ENCODE measurements at regions not wholly inside any gene's neighbourhood (a gene's known extent, or its start where the extent isn't known, plus 50 kb on each side); places are given as distances from the start of the nearest gene placed in this dataset.
A peak's percentile ranks its signal among the peaks of the same experiment; 100 is the strongest.

GRCh38 chr5:86070719-86071118 is 547.0 kb upstream of the COX7C start:
- no peak for DNase-seq

- DNase-seq = no peak
Measured at GRCh38 chr5:86074297-86074696, 543.4 kb upstream of the COX7C start.

GRCh38 chr5:86075139-86075538 is 542.6 kb upstream of the COX7C start:
- no peak for DNase-seq

- DNase-seq = no peak
Measured at GRCh38 chr5:86095092-86095491, 522.6 kb upstream of the COX7C start.

DNA sequence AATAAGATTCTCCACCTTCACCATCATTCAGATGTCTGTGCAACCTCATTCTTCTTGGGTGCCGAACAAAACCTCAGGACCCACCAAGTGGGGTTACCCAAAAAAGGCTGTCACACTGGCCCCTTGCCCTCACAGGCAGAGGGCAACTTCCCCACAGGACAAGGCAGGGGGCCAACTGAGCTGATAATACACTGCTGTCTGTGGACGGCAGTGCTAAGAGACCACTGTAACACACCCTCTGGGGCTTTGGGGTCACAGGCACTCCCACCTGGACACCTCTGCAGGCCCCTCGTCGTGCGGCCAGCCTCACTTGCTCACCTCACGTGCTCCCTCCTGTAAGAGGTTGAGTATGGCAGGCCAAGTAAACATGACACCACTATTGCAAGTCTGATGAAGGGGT is 515.8 kb upstream of the COX7C start:
- DNase-seq = no peak

GRCh38 chr5:86108825-86109224 is 508.9 kb upstream of the COX7C start:
- DNase-seq = no peak

GRCh38 chr5:86112249-86112648 is 505.5 kb upstream of the COX7C start:
- DNase-seq = no peak

- no peak for DNase-seq
Measured at GRCh38 chr5:86115164-86115563, 502.6 kb upstream of the COX7C start.

GRCh38 chr5:86118542-86118941 is 499.2 kb upstream of the COX7C start:
- DNase-seq = peak; percentile 50

- DNase-seq = no peak
Measured at GRCh38 chr5:86124333-86124732, 493.4 kb upstream of the COX7C start.

DNA sequence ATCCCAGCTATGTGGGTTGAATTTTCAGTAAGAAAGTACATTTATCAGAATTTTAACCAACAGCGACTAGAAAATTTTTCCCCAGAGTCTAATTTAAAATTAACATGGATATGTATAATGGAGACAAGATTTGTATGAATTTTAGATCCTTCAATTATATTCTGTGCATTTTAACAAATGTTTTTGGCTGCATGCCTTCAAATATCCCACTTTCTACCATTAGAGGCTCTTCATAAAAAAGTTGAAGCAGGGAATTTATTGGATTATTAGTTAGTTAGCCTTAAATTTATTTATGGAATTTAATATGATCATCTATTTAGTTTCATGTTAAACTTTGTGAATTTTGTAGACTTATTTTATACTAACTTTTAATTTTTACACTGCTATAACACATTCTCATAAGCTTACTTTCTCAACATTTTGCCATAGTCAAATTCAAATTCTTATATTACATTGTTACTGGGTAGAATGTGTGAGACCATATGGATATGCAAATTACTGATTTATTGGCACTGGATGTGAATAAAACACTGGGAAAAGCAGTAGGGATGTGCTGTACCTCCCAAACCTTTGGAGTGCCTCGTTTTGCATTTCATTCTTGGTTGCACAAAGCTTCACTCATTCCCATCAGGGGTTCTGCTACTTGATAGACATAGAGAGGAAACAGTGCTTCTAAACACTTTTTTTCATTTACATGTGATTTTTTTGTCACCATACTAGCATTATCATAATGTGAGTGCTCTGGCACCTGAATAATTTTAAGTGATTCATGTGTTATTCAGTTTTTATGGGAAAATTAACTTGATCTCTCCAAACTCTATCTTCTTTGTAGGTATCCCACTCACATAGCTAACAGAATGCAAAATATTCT is 491.8 kb upstream of the COX7C start:
- no peak for DNase-seq

GRCh38 chr5:86127696-86128095 is 490.0 kb upstream of the COX7C start:
- no peak for DNase-seq

GRCh38 chr5:86129009-86129408 is 488.7 kb upstream of the COX7C start:
- no peak for DNase-seq

DNA sequence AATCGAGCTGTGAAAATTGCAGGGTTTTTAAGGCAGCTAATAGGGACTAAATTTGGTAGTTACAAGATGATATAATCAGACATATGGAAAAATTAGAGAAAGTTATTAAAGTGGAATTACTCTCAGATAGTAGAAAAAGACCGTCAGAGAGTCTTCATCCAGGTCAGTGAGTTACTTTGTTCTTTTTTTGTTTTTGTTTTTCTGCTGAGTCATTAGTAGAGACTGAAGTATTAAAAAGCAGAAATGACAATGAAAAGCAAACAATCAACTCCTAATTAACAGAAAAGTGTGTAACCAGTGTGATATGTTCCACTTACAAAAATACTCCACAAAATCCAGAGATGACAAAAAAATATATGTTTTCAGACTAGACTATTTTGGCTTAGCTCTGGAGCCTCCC is 480.4 kb upstream of the COX7C start:
- DNase-seq = peak; percentile 28

DNA sequence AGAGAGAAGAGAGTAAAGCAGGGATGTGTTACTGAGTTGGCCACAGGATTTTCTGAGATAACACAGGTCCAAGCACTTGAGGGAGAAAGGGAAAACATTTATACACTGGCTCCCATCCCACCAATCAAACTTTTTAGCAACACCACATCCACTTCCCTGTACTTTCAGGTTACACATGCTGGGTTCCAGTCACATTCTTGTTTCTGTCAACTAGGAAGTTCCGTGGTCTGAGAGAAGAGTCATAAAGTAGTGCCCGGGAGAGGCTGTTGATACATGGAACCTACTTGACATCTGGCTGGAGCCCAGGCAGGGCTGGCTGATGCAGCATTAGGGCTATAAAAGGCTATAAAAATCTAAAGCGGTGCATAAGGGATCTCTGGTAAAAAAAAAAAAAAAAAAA is 473.9 kb upstream of the COX7C start:
- no peak for DNase-seq

DNA sequence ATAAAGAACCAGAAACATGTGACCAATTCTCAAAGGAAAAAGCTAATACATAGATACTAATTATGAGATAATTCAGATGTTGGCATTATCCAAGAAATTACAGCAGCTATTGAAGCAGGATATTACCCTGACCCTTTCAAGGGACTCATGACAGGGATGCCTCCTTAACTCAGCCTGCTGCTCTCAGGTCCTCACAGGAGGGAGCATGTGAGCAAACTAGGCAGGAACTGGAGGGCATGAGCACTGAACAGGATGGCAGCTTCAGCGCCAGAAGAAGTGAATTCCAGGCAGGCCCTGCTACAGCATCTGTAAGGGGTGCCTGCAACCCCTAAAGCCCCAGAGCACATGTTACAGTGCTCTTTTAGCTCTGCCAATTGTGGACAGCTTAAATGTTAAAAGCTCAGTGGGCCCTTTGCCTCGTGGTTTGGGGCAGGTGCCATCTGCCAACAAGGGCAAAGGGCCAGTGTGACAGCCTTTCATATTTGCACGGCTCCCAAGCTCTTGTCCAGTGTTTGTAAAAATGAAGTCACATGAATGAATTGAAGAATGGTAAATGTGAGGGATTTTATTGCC is 464.7 kb upstream of the COX7C start:
- no peak for DNase-seq

DNA sequence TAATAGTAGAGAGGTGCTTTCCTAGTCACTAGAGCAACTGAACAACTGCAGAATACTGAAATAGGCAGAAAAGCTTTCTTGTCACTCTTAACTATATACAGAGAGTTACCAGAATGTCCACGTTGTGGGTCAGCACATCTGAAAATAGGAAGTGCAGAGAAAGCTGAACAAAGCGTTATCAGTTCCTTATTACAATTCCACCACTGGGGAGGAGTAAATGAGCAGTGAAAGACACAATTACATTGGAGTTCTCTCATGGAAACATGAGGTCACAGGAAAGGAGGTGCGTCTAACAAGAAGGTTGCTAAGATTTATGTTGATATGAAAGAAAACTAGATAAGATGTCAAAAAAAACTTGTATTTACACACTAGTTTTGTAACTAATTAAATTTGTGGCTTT is 461.9 kb upstream of the COX7C start:
- peak; percentile 61 for DNase-seq

- DNase-seq = no peak
Measured at GRCh38 chr5:86170194-86170593, 447.5 kb upstream of the COX7C start.

- peak; percentile 11 for DNase-seq
Measured at GRCh38 chr5:86175224-86175623, 442.5 kb upstream of the COX7C start.

DNA sequence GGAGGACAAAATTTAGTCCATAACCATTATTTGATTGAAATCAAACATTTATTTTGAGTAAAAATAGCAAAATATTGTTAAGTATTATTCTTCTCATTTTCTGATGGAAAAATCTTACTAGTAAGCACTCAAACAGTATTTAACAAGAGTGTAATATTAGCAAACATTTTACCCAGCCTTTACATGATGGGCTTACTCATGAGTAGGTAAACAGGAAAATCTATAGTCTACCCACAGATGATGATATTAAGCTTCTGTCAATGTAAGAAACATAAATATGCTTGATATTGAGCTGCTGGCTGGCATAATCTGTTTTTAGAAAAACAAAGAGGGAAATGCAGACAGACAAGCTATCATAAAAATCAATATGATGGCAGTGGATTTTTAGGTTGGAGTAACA is 418.5 kb upstream of the COX7C start:
- no peak for DNase-seq

DNA sequence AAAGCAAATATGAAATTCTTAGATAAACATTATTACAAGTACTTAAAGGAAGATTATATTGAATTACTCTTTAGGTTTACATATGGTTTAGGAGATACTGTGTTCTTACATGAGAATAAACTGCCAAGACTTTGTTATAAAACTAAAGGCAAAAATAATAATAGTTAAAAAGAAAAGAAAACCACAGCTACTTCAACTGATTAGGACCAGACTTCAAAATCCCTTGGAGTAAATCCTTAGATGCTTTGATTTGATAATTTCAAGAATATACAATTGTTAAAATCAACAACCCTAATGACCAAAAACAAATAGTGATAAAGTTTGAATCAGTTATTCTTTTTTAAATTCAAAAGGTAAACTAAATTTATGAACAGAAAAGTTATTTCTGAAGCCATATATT is 389.6 kb upstream of the COX7C start:
- DNase-seq = no peak

DNA sequence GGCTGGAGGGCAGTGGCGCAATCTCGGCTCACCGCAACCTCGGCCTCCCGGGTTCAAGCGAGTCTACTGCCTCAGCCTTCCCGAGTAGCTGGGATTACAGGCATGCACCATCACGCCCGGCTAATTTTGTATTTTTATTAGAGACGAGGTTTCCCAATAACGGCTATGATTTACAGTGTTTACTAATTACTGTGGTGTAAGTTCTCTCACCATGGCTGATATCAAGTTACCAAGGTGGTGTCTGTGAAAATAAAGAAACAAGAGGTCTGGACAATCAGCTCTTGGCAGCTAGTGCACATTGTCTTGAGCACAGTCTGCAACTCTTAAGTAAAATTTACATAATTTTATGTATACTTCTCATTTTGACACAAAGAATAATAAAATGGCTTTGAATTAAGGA is 385.5 kb upstream of the COX7C start:
- DNase-seq = no peak

DNA sequence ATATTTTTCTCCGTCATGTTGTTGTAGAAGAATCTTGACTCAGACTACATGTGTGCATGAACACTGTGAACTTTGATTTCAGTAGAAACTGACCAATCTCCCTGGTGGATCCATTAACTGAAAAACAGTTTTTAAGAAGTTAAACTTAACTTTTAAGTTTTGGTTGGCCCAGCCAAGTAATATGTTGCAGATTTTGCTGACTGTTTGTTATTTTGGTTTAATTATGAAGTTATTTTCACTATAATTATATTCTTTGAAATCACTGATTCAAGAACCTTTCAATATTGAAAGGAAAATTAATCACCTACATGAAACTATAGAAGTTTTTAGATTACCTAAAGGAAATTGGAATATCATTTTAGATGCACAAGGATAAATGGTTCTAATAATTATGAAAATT is 373.6 kb upstream of the COX7C start:
- no peak for DNase-seq

DNA sequence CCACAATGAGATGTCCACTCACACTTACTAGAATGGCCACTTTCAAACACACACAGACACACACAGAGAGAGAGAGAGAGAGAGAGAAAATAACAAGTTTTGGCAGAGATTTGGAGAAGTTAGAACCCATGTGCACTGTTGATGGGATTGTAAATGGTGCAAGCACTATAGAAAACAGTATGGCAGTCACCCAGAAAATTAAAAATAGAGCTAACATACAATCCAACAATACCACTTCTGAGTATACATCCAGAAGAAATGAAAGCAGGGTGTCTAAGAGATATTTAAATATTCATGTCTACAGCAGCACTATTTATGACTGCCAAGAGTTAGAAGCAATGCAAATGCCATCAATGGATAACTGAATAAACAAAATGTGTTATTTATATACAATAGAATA is 359.9 kb upstream of the COX7C start:
- DNase-seq = no peak

Measured in OCI-M1 (cell line).